NCI-H2196 treated with DMSO at 0.1 percent for 48 hours (cell line): ENCODE measurements at regions not wholly inside any gene's neighbourhood (a gene's known extent, or its start where the extent isn't known, plus 50 kb on each side); places are given as distances from the start of the nearest gene placed in this dataset.

Experiments used
- DNase-seq: peaks from one replicate; lab custom pipeline; 2025; ENCODE audit not compliant: unreplicated experiment; lab: John Stamatoyannopoulos, UW

DNA sequence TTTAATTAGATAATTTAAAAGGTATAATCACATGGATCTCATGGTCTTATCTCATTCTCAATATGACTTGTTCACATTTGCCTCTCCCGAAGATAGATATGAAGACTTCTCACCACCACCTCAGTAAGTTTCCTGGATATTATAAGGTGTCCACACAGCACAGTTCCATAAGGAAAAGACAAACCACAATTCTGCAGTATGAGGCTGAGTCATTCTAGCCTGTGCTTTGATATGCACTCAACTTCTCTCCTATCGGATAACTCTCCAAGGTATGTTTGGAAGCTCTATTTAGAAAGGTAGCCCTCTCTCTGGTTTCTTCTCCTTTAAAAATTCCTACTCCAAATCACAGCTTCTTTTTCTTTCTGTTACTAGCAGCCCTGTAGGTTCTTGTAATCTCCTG lies 612.8 kb downstream of the ZPLD1 start:
- no peak for DNase-seq

- DNase-seq = no peak
Measured at GRCh38 chr3:103048068-103048722, 613.4 kb downstream of the ZPLD1 start.

DNA sequence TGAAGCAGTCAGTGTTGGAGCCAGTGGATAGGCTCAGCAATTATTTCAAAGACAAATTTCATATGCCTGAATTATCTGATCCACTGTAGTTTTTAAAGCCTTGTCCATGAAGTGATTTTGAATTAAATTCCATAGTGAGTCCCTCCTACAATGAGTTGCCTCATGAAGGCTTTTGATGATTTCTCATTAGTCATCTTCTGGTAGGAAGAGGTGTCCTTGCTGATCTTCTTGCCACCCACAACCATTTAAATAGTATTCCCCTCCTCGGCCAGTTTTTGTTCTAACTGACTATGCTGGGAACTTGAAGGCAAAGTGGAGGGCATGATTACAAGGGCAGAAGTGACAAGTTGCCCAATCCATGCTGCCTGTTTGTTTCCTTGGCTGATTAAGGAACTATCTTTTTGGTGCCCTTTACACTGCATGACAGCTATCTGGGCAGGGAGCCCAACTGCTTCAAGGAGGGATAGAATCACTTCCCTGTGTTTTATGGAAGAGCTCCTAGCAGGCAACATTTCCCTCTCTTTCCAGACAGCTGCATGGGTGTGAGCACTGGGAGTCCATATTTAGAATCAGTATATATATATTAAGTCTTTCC lies 617.5 kb downstream of the ZPLD1 start:
- no peak for DNase-seq

DNA sequence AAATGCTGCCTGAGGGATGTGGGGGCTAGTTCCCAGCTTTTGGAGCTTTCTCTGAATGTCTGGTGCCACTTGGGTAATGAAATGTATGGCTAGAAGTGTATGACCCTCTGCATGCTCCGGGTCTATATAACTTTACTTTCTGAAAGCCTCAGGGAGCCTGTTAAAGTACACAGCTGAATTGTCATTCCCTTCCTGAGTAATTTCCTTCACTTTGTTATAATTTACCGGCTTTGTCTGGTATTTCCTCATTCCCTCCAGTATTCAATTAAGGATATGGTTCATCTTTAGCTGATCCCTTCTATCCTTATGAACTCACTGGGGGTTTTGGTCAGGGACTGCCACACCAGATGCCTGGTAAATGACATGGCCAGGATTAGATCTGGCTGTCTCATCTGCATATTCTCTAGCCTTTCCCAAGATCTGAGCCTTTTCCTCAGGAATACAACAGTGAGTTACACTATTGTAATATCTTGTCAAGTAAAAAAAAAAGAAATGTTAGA lies 620.3 kb downstream of the ZPLD1 start:
- DNase-seq = no peak

GRCh38 chr3:103056542-103056941 lies 621.7 kb downstream of the ZPLD1 start:
- no peak for DNase-seq

DNA sequence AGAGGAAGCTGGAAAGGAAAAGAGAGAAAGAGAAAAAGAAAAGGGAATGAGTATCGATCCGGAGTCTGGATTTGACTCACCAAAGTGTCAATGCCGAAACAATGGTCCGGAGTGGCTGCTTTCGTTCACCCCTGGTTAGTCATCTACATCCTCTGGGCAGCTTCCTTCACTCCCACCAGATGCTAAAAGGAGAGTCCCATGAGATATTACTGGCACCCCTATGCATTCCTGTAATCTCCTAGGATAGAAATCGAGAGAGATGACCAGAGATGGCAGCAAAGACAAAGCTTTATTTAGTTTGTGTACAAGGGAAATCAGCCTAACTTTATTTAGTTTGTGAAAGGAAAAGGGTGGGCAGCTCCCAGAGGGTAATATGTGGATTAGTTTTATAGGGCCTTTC lies 622.2 kb downstream of the ZPLD1 start:
- DNase-seq = no peak

DNA sequence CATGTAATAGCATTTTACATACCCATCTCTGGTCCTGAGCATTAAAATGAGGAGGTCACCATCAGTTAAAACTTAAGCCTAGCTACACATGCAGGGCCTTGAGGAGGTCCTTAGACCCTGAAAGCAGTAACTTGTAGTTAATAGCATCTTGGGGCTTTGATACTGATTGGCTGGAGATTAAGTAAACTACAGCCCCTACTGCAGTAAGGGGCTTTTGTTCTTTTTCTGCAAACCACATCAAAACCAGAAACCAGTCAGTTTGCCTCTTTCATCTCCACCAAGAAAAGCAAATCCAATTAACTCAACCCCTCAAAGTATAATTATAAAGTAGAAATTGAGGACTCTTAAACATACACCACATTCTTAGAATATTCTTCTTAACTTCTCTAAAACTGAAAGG lies 622.7 kb downstream of the ZPLD1 start:
- DNase-seq = no peak

DNA sequence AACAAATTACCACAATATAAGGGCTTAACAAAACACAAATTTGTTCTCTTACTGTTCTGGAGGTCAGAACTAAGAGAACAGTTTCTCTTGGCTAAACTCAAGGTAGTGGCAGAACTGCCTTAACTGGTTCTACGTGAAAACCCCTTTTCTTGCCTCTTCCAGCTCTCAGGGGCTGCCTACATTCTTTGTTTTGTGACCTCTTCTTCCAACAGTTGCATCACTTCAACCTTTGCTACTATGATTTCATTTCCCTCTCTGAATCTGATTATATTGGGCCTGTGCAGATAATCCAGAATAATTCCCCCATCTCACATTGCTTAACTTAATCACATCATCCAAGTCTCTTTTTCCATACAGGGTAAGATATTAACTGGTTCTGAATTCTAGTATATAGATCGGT lies 624.6 kb downstream of the ZPLD1 start:
- DNase-seq = no peak

GRCh38 chr3:103060242-103060641 lies 625.4 kb downstream of the ZPLD1 start:
- no peak for DNase-seq

GRCh38 chr3:103067963-103068362 lies 633.1 kb downstream of the ZPLD1 start:
- DNase-seq = no peak

GRCh38 chr3:103075282-103075681 lies 640.5 kb downstream of the ZPLD1 start:
- DNase-seq = no peak

GRCh38 chr3:103077910-103078309 lies 643.1 kb downstream of the ZPLD1 start:
- no peak for DNase-seq

- DNase-seq = no peak
Measured at GRCh38 chr3:103082501-103082900, 647.7 kb downstream of the ZPLD1 start.

GRCh38 chr3:103083848-103084631 lies 649.2 kb downstream of the ZPLD1 start:
- no peak for DNase-seq

DNA sequence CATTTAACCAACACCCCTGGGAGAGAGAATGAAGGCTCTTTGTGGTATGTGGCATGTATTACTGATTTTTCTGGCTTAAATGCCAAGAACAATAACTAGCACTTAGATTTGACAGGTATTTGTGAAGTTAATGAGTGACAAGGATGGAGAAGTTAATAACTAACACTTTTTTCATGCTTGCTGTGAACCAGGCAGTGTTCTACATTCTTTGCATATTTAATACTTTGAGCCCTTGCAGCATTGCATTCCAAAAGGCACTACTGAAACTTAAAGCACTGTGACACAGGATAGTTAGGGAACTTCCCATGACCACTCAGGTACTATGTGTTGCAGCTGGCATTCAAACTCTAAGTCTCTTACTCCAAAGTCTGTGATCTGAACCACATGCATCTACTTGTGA lies 650.6 kb downstream of the ZPLD1 start:
- DNase-seq = no peak

DNA sequence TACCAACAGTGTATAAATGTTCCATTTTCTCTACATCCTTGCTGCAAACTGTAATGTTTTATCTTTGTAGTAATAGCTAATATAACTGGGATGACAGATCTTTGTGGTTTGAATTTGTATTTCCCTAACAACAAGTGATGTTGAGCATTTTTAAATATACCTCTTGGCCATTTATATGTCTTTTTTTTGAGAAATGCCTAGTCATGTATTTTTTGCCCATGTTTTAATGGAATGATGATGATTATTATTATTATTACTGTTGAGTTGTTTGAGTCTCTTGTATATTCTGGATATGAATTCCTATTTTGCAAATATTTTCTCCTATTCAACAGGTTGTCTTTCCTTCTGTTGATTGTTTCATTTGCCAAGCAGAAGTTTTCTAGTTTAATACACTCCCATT lies 654.9 kb downstream of the ZPLD1 start:
- no peak for DNase-seq

GRCh38 chr3:103105206-103105605 lies 670.4 kb downstream of the ZPLD1 start:
- DNase-seq = no peak

DNA sequence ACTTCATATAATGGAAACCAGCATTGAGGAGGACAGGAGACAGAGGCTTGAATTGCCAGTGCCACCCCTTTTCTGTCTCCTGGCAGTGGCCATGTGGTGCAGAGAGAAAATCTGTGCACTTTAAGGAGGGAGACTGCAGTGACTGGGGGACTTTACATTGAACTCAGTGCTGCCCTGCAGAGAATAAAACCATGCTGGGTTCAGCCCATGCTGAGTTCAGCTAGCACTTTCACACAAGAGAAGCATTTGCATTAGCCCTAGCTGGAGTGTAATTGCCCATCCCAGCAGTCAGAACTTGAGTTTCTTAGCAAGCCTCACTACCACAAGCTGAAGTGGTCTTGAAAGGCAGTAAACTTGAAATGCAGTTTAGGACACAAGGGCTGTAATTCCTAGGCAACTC lies 677.5 kb downstream of the ZPLD1 start:
- DNase-seq = no peak

- DNase-seq = no peak
Measured at GRCh38 chr3:103126115-103126514, 691.3 kb downstream of the ZPLD1 start.

DNA sequence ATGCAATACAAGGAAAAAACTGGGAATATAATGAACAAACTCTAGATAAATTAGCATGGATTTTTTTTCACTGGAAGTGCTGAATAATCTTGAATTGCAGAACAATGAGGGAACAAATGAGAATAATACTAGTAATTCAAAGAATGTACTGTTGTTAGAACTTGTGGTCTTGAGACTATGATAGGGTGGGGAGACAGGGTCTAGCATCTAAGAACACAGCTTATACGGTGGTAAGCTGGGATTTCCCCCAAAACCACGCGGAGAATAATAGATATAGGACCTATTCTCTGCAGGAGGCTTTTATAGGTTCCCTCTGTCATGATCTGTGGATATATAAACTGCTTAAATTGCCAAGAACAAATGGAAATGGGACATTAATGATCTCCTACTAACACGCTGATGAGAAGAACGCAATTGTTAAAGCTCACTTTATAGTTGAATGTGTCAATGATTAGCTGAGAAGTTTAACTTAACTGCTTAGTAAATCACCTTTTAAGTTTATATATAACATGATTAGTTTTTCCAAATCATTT lies 692.3 kb downstream of the ZPLD1 start:
- DNase-seq = no peak

GRCh38 chr3:103127737-103128136 lies 692.9 kb downstream of the ZPLD1 start:
- no peak for DNase-seq
